ENCODE measurements at regions not wholly inside any gene's neighbourhood (a gene's known extent, or its start where the extent isn't known, plus 50 kb on each side); places are given as distances from the start of the nearest gene placed in this dataset.

DNA sequence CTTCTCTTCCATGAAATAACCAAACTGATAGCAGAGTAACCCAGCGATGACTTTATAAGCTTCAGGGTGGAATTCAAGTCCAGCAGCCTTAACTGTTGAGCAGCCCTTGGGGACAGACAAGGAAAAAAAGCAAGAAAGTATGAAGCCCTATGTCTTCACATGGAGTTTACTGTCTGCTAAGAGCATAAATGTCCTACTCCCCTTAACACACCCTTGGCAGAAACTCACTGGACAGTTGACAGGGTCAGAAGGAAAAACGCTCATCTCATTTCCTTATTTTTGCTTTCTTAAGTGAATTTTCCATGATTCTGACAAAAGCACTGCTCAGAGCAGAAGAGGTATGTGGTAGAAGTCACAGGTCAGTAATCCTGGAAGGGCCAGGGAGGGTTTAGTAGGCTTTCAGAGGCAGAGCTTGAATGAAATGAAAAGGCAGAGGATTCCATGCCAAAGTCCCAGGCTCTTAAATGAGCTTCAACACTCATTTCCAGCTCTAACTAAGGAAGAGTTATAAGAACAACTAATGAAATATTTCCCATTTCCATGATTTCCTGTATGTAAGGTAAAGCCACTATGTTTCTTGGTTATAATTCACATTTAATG lies 683.3 kb upstream of the KLHL29 start:
- TF ChIP-seq, protein P1, sequence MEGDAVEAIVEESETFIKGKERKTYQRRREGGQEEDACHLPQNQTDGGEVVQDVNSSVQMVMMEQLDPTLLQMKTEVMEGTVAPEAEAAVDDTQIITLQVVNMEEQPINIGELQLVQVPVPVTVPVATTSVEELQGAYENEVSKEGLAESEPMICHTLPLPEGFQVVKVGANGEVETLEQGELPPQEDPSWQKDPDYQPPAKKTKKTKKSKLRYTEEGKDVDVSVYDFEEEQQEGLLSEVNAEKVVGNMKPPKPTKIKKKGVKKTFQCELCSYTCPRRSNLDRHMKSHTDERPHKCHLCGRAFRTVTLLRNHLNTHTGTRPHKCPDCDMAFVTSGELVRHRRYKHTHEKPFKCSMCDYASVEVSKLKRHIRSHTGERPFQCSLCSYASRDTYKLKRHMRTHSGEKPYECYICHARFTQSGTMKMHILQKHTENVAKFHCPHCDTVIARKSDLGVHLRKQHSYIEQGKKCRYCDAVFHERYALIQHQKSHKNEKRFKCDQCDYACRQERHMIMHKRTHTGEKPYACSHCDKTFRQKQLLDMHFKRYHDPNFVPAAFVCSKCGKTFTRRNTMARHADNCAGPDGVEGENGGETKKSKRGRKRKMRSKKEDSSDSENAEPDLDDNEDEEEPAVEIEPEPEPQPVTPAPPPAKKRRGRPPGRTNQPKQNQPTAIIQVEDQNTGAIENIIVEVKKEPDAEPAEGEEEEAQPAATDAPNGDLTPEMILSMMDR (conservative IDR thresholded peaks at IDR 0.05 in 1 of 2, IDR thresholded peaks at IDR 0.05 in 1 of 2; ENCODE audit: low read depth in 1 of 2, low read length in 2 of 2), result no peak
- TF ChIP-seq EZH2 (IDR thresholded peaks at IDR 0.05; ENCODE audit: low read length, missing control alignments), result no peak
